Activated CD4-positive, alpha-beta T cell treated with anti-CD3 and anti-CD28 coated beads for 48 hours (primary cell): ENCODE measurements at regions not wholly inside any gene's neighbourhood (a gene's known extent, or its start where the extent isn't known, plus 50 kb on each side); places are given as distances from the start of the nearest gene placed in this dataset.

Experiments used
- DNase-seq: peaks from one replicate; pipeline ENCODE4 v3.0.0-alpha.2; 2020

GRCh38 chr20:57890202-57890800 is 180.5 kb upstream of the PMEPA1 start:
- no peak for DNase-seq

DNA sequence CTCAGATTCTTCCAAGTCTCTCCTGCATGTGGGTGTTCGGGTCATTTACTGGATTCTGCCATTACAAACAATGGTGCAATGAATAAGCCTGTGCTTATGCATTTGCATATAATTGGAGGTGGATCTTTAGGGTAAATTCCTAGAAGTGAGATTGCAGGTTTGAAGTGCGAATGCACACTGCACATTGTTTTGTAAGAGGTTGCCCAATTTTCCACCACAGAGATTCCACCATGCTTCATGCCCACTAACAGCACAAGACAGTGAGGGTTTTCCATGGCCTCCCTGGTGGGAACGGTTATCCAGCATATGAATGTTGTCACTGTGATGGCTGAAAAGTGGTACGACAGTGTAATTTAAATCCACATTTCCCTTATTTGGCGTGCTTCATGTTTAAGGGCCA is 178.8 kb upstream of the PMEPA1 start:
- no peak for DNase-seq

- no peak for DNase-seq
Measured at GRCh38 chr20:57884956-57885355, 175.1 kb upstream of the PMEPA1 start.

- DNase-seq: no peak
Measured at GRCh38 chr20:57883761-57884160, 173.9 kb upstream of the PMEPA1 start.

DNA sequence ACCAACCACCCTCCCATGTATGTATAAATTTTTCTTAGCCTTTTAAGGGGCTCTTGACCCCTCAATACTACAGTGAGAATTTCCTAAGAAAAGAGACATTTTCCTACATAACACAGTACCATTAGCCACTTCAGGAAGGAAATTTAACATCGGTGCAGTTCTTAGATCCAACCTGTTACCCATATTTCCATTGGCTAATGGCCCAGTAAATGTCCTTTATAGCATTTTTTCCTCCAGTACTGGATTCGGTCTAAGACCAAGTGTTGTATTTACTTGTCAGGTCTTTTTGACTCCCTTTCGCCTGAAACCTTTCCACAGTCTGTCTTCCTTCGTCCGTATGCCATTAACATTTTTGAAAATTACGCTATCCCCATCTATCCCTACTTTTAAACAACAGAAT is 173.4 kb upstream of the PMEPA1 start:
- DNase-seq: no peak

- no peak for DNase-seq
Measured at GRCh38 chr20:57882451-57883161, 172.8 kb upstream of the PMEPA1 start.

DNA sequence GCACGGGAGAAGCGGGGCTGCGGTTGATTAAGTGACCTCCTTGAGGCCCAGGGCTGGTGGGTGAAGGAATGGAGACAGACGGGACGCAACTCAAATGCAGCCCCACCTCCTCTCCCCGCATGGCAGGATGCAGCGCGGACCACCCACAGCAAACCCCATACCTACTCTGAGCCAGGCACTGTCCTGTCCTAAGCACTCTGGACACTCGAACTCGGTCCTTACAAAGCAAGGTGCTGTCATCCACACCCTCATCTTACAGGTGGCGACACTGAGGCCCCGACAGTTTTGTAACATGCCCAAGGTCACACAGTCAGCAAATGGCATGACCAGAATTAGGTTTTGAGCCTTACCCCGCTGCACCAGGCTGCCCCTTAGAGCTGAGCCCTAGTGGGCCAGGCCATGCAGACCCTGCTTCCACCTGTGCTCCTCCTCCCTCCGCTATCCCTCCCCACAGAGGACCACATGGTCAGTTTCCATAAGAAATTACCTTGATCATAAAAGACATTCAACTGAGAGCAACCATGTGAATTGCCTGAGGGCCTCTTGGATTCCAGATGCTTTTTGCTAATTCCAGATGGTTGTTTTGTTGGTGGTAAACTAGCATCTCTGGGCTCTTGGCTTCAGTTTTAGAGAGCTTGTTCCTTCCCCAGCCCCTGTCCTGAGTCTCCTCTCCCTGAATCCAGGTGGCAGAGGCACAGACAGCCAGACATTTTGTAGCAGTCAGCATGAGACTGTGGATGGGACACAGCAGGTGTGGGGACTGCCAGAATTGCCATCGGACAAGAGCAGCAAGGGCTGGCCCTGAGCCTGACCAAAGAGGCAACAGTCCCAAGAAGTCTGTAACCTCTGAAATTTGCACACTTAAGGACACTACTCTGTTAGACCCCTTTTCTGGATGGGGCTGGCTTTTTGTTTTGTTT is 171.9 kb upstream of the PMEPA1 start:
- no peak for DNase-seq

DNA sequence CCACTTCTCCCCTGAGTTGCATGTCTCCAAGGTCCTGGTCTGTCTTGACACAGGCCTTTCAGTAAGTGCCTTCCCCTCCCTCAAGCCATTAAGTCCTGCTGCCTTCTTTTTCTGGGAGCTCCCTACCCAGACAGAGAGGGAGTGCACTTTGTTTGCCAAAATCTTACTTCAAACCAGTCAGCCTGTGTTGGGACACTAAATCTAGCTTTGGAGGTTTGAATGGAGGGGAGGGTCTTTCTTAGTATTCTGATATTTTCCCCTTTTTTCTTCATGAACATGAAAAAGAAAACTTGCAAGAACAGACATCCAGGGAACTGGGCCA is 170.7 kb upstream of the PMEPA1 start:
- DNase-seq: no peak

GRCh38 chr20:57879779-57880570 is 170.2 kb upstream of the PMEPA1 start:
- no peak for DNase-seq

GRCh38 chr20:57879437-57879778 is 169.6 kb upstream of the PMEPA1 start:
- no peak for DNase-seq

DNA sequence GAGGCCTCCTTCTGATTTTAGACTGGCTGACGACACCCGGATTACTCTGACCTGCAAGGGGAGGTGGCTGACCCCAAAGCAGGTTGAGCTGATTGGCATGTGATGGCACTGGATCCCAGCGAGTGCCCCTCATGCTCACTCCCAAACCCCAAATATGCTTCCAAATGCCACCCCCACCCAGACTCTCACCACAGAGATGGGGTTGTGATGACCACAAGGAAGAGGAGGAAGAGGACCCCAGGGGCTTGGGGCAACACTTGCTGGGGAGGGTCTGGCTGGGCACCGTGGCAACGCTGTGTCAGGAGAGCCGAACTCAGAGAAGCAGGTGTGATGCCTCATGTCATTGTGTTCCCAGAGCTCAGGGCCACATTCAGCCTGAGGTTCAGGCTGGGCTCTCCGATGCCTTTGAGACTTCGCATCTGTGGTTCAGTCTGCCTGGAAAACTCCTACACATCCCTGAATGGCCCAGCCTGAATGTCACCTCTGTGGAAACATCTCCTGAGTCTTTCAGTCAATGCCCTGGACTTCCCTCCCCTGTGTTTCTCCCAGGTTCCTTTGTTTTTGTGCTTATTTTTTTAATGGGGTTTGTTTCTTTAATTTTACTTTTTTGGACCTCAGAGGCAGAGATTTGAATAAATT is 169.1 kb upstream of the PMEPA1 start:
- no peak for DNase-seq

GRCh38 chr20:57877995-57878394 is 168.2 kb upstream of the PMEPA1 start:
- no peak for DNase-seq

- no peak for DNase-seq
Measured at GRCh38 chr20:57877131-57877824, 167.5 kb upstream of the PMEPA1 start.

- DNase-seq: no peak
Measured at GRCh38 chr20:57876163-57876562, 166.3 kb upstream of the PMEPA1 start.

DNA sequence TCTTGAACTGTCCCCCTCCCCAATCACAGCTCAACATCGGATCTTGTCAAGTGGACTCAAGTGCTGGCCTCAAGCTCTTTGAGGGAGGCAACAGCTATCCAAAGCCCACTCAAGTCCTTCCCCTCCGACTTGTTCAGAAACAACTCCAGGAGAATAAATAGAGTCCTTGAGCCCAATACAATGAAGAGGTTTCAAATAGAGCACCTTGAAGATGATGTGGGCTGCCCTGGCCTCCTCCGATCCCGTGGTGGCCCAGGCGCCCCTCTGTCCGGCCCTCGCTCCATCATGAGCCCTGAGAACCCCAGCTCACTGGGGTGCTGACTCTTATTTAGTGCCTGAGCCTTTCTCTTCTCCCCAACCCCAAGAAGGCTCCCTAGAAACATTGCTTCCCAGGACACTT is 164.3 kb upstream of the PMEPA1 start:
- DNase-seq: no peak

- no peak for DNase-seq
Measured at GRCh38 chr20:57872816-57873409, 163.1 kb upstream of the PMEPA1 start.

DNA sequence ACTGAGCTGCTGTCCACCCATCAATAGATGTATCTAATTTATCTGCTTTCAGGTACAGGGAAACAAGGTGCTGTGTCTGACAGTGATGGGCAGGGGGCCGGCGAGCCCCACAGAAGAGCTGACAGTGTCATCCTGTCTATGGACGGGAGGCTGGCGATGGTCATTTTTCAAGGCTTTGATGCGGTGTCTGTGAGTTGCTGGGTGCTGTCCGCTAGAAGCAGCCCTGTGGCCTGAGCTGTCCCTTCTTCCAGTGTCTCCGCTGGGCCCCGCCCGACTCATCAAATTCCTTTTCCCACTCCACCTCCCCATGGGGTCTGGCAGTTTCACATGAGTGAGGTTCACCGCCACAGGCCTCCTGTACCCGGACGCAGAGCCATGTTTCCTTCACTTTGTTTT is 161.4 kb upstream of the PMEPA1 start:
- DNase-seq: no peak

GRCh38 chr20:57870597-57871236 is 160.9 kb upstream of the PMEPA1 start:
- DNase-seq: no peak

GRCh38 chr20:57869951-57870315 is 160.1 kb upstream of the PMEPA1 start:
- no peak for DNase-seq

DNA sequence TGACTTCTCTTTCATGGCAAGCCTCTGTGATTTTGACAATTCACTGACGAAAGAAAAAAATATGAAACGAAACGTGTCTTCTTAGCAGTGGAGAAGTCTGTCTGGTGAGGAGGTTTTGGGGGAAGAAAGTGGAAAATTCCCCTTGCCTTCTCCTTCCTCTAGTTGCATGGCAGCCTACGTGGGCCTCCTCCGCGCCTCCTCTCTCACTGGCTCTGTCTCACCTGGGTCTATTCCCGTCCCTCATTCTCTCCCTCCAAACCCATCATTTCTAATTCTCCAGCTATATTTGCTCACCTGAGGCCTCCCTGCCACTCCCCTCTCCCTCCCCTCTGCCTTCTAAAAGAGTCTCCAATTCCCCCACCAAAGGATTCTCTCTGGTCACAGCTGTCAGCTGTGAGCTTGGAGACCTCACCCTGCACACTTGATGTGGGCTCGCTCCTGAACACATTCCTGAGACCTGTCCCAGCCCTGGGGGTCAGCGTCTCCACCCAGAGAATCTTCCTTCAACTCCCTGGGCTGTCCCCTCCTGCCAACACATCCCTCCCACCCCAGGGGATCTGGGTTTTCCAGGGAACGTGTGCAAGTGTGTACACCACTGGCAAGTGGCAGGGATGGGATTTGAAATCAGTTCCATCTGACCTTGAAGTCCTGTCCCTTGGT is 159.6 kb upstream of the PMEPA1 start:
- DNase-seq: no peak

- DNase-seq: no peak
Measured at GRCh38 chr20:57868310-57868709, 158.5 kb upstream of the PMEPA1 start.
